Inferior parietal cortex (tissue), 1 donor: ENCODE measurements at regions not wholly inside any gene's neighbourhood (a gene's known extent, or its start where the extent isn't known, plus 50 kb on each side); places are given as distances from the start of the nearest gene placed in this dataset.
"Not testable (repeated sequence)": the region's sequence is repeated elsewhere in the genome, so short reads cannot be mapped to it uniquely, and the experiment has no call there.

Experiments
- DNase-seq: peaks from one replicate; pipeline ENCODE4 v3.0.0-alpha.2; 2016; ENCODE audit errors: extremely low spot score

DNA sequence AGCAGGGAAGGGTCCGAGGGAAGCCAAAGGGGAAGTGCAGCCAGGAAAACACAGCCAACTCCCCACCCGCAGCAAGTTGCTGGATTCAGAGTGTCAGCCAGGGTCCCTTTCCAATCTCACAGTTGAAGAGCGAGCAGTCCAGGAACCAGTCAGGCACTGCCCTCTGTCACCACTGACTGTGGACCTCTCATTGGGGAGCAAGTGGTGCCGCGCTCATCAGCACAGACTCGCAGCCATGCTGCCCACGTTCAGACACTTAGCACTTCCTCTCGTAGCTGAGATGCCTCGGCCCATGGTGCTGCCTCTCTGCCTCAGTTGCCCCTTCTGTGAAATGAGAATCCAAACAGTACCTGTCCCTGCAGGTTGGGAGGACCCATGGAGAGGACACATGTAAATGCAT lies 123.6 kb upstream of the CHST15 start:
- no peak for DNase-seq

DNA sequence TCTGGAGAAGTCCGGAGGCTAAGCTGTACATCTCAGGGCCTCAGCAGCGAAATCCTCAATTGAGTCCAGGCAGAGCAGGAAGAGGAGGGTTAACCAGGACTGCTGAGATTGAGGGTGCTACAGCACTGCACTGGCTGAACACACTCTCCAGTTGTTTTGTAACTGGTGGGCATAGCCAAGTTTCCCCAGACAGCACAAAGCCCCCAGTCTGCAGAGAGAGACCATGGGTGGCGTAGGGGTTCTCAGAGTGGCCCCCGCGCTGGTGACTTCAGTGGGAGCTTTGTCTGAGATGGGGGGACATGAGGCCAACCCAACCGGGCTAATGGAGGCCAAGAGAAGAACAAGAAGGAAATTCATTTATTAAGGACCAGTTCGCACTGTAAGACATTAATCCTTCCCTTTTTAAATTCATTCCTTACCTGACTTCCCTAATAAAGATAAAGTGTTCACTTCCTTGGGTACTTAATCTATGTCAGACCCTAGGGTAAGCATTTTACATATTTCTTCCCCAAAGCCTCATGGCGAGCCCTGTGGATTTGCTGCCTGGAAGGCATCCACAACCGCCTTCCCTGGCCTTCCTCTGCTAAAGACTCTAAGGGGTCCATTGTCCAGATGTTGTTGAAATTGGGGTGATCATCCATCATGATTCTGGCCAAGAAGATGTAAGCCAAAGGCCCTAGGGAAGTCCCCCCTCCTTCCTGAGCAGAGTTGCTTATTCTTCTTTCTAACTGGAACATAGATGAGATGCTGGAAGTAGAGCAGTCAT lies 121.4 kb upstream of the CHST15 start:
- DNase-seq = no peak

DNA sequence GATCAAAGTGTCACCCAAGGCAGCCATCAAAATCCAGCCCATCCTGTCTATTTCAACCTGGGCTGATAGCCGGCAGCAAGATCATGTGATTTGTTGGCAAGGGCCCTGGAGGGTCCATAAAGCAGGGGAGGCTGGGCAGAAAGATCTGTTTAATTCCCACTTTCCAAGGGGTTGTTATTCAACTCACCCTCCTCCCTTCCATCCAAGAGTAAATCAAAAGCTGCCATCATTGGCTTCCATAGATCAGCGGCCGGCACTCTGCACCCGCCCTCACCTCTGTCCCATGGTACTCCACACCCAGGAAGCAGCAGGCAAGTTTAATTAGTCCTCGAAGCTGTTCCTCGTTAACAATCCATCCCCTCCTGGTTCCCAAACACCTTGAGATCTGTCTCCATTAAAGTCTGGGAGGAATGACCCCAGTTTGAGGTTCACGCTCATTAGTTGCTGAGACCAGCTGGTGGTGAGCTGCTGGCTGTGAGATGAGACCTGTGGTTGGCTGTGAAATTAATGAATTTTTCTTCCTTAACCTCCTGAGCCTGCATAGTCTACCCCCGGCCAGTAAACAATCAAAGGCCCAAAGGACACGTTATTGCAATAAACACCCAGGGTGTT lies 120.6 kb upstream of the CHST15 start:
- no peak for DNase-seq

DNA sequence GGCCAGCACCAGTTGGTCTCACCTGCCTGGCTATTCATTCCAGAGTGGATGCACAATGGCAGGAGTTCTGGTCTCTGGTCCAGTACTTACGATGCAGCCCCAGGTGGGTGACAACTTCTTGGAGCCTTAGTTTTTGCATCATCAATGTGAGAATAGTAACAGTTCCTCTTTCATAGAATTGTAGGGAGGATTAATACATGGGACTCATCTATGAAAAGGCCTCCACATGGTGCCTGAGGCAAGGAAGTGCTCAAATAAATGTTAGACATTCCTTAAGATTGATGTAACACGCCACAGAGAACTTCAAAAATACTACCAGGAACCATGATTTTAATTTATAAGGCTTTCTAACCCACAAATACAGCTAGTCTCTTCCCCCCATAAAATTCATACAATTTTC lies 120.1 kb upstream of the CHST15 start:
- no peak for DNase-seq

DNA sequence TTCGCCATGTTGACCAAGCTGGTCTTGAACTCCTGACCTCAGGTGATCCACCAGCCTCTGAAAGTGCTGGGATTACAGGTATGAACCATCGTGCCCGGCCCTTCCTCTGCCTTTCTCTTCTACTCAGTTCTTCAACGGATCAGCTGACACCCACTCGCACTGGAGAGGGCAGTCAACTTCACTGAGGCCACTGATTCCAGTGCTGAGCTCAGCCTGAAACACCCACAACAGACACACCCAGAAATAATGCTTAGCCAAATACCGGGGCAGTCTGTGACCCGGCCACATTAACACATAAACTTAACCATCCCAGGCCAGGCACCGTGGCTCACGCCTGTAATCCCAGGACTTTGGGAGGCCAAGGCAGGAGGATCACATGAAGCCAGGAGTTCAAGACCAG lies 119.3 kb upstream of the CHST15 start:
- DNase-seq = no peak

DNA sequence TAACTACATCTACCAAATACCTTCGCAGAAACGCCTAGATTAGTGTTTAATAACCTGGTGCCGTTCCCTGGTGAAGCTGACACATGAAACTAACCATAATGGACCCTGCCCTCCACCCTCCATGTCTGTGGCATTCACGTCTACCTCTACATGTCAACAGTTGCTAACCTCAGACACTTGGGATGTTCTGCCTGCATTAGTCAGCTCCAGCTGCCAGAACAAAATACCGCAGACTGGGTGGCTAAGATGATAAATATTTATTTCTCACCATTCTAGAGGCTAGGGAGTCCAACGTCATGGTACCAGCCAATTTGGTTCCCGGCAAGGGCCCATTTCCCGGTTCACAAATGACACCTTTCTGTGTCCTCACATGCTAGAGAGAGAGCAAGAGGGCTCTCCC lies 118.5 kb upstream of the CHST15 start:
- DNase-seq = no peak

DNA sequence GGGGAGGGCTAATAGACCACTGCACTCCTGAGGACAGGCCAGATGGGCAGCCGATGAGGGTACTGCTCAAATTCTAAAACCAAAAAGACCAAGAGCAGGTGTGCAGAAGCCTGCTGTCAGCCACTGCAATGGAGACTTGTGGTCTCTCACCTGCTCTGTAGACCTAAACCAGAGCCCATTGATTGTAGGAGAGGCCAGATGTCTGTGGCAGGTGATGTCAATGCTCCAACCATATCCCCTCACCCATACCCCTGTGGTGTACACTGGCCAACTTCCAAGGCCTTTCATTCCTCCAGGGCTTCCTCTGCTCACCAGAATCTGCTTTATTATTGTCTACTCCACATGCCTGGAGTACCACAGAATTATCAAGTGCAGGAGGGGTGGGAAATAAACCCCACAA lies 116.9 kb upstream of the CHST15 start:
- no peak for DNase-seq

DNA sequence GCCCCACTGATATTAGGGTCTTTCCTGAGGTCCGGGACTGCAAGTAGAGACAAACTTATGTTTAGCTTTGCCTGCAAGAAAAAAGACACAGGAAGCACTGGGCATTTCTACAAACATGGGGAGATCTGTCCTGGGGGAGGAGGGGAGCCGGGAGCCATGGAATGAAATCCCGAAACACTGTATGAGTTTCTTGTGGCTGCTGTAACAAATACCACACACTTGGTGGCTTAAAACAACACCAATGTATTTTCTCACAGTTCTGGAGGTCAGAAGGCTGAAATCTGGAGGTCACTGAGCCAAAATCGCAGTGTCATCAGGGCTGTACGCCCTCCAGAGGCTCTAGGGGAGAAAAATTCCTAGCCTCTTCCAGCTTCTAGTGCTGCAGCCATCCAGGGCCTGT lies 114.0 kb upstream of the CHST15 start:
- no peak for DNase-seq

DNA sequence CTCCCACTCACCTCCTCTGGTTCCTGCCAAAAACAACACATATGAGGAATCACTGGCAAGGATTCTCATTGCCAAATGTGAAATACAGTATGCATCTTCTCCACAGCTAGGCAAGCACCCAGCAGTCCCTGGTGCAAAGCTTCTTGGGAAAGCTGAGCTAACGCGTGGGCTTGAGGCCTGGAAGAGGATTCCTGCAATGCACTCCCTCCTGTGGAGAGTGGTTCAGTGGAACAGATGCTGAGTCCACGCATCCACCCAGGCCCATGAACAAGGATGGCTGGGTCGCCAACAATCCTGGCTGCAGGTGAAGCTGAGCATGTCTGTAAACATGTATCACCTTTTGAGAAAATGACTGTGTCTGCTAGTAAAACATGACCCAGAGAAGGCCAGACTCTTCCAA lies 113.2 kb upstream of the CHST15 start:
- no peak for DNase-seq

DNA sequence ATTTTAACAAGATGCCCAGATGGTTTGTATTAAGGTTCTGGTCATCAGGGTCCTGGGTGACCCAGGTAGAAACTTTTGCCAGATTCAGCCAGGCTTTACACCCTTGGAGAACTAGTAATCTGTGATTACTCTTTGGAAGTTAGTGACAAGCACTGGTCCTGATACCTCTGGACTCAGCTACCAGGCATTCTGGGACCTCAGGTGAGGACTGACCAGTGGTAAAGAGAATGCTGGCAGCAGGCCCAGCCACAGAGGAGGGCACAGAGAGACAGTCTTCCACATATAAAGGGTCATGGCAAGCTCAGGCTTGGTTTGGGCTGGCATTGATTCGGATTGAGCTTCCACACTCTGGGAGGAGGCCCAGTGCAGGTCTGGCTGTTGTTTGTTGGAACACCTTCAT lies 112.0 kb upstream of the CHST15 start:
- DNase-seq = no peak

DNA sequence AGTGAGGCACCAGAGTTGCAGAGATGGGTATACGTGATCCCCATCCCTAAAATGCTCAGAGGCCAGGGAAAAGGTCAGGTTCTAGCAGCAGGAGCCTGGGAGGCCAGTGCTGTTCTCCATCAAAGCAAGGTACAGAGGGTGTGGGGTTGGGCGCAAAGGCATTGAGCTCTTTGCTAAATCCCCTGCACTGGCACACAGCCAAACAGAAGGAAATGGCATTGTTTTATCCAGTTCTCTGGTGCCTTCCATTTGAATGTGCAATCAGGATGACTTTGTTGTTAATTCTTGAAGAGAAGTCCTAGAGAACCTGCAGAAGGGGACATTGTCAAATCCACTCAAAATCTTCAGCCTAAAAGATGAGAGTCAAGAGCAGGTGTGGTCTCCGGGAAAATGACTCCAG lies 111.3 kb upstream of the CHST15 start:
- no peak for DNase-seq

DNA sequence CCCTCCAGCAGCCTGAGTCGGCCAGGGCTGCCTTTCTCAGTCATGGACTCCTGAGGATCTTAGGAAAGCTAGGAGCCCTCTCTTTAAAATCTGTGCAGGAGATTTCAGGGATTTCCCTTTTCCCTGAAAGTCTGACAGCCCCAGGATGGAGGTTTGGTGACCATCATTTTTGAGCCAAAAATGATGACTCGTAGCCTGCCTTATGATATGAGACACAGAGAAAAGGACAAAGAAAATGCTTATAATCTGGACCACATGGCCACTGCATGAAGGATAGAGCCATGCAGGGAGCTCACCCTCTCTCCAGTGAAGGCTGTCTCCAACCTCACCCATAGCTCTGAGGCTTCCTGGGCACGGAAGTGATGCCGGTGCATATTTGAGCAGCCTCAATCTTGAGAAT lies 106.6 kb upstream of the CHST15 start:
- DNase-seq = no peak

DNA sequence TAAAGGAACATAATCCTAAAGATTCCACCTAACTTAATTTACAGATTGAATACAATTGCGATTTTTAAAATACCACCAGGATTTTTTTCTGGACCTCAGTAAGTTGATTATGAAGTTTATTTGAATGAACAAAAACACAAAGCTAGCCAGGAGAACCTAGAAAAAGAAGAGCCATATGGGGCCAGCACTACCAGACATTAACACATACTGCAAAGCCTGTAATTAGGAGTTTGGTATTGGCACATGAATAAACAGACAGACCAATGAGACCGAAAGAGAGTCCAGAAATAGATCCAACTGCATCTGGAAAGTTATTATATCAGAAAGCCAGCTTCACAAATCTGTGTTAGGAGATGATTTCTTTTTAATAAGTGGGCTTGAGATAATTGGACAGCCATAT lies 105.5 kb upstream of the CHST15 start:
- DNase-seq = no peak

DNA sequence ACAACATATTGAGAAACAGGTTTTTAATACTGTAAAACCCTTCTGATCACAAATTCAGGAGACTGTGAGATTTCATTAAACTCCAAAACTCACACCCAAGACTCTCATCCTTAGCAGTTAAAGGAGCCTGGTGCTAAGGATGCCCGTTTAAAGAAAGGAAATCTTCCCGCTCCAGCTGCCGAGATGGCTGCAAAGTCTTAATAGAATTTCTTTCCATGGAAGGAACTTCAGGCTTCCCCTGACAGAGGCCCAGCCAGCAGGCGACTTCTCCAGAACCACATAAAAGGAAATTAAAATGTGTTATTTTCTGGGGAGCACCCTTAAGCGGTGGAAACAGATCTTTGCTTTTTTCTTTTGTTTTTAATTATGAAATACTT lies 104.7 kb upstream of the CHST15 start:
- no peak for DNase-seq

DNA sequence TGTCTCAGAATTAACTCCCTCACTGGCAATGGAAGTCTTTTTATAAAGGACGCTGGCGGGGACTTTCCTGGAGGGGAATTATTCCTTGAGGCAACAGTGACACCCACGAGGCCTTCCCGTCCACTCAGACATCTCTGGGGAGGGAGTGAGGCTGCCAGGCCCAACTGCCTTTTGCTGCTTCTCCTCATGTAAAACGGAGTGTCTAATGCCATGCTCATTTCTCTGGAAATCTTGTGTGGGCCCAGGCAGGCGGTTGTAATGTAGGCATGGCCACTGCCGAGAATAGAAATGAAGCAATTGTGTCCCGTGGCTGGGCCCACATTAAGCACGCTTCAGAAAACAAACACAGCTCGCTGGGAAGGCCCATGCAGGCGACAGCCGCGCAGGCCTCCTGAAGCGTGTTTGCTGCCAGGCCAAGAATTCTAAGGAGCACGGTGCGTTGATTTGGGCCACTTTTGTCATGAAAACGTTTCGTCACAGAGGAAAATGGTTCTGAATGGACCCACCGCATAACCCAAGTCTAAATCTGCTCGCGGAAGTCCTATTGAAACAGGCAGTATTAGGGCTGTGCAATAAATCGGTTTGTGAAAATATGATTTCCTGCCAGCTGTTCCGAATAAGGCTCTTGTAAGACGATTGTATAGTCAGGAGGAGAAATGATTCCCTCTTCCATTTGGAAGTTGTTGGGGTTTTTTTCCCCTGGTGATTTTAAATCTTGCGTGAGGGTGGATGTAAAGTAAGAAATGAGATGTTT lies 104.2 kb upstream of the CHST15 start:
- peak; percentile 34 for DNase-seq

DNA sequence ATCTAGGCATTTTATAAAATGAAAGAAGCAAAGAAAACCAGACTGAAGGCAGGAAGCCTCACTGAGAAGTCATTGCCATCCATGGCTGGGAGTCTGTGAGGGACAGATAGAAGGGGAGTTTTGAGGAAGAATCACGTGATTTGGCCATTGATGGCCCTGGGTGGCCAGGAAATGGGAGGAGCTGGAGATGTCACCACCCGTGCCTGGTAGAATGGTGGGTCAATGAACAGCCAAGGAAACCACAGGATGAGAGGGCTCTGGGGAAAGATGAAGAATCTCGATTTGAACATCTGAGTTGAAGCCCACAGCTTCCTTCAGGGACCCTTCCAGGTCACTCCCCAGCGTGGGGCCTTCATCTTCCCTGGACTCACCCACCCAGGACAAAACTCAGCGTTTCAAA lies 103.3 kb upstream of the CHST15 start:
- no peak for DNase-seq

DNA sequence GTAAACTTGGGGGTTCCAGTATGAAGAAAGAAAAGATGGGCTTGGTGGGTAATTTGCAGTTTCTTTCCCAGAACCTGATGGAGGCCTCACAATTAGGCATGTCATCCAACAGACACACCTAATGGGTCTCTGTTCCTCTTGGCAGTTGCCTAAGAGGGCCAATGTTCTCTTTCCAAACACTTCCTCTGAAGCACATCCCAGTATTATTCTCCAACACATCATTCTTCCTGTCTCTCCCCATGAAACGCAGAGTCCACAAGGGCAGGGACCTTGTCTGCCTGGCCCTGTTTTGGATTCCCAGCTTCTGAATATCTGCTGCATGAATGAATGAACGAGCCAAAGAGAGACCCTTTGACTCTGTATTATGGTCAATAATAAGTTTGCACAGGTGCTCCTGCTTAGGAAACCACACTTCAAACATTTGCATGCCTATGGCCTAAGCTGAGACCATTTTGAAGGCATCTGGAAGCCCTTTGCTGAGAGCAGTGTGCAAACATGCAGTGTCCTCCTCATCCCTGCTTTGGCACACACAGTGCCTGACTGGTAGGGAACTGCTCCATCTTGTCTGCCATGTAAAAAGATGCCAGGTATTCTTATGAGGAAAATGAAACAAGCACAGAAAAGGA lies 100.9 kb upstream of the CHST15 start:
- DNase-seq = no peak

DNA sequence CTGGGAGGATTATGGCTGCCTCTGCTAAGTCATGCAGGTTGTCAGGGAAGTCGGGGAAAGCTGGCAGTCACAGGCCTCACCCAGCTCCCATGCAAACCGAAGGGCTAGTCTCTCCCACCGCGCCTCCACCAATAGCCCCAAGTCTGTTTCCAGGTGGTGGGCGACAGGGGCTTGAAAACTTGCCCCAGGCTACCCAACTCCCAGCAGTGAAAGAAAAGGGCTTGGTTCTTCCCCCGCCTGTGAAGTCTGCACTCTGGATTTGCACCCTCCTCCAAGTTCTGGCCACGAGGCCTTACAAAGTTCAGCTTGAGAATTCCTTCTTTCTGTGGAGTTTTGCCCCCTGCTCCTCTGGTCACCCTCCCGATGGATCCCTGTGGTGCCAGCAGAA lies 99.9 kb upstream of the CHST15 start:
- DNase-seq = no peak

DNA sequence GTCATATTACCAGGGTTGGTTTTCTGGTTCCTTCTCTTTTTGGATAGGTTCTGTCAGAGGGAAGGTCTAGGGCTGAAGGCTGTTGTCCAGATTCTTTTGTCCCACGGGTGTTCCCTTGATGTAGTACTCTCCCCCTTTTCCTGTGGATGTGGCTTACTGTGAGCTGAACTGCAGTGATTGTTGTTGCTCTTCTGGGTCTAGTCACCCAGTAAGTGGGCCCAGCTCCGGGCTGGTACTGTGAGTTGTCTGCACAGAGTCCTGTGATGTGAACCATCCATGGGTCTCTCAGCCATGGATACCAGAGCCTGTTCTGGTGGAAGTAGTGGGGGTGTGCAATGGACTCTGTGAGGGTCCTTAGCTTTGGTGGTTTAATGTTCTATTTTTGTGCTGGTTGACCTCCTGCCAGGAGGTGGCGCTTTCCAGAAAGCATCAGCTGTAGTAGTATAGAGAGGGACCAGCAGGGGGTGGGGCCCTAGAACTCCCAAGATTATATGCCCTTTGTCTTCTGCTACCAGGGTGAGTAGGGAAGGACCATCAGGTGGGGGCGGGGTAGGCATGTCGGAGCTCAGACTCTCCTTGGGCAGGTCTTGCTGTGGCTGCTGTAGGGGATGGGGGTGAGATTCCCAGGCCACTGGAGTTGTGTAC lies 99.4 kb upstream of the CHST15 start:
- DNase-seq = not testable (repeated sequence)

DNA sequence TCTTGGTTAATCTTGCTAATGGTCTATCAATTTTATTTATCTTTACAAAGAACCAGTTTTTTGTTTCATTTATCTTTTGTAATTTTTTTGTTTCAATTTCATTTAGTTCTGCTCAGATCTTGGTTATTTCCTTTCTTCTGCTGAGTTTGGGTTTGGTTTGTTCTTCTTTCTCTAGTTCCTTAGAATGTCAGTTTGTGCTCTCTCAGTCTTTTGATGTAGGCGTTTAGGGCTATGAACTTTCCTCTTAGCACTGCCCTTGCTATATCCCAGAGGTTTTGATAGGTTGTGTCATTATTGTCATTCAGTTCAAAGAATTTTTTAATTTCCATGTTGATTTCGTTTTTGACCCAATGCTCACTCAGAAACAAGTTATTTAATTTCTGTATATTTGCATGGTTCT lies 97.1 kb upstream of the CHST15 start:
- not testable (repeated sequence) for DNase-seq

DNA sequence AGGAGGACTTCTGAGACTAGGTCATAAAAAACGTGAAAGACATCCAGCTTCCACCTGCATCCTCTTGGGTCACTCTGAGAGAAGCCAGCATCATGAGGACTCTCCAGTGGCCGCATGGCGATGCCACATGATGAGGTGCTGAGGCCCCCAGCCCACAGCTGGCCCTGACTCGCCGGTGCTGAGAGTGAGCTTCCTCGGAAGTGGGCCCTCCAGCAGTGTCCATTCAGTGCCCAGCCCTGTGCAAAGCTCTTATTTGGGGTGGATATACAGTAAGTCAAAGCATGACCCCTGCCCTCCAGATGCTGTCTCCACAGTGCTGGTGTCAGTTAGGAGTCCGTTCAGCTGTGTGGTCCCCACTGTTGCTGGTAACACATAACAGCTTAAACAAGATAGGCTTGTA lies 93.6 kb upstream of the CHST15 start:
- no peak for DNase-seq

DNA sequence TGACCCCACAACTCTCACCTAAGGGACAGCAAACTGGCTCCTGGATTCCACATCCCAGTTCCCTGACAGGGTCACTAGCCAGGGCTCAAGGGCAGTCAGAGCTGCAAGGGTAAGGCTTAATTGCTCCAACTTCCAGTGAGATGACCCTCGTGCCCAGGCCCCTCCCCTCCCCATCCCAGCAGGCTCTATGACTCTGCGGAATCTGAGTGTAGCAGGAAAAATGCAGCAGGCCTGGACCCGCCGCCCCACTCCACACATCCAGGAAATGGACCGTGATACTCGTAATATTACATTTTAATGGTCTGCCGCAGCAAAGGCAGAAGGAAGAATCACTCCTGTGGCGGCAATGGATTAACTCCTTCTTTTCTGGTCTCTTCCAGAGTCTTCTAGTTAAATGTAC lies 91.7 kb upstream of the CHST15 start:
- DNase-seq = no peak
